GM18505 (cell line): ENCODE measurements at regions not wholly inside any gene's neighbourhood (a gene's known extent, or its start where the extent isn't known, plus 50 kb on each side); places are given as distances from the start of the nearest gene placed in this dataset.
A peak's percentile ranks its signal among the peaks of the same experiment; 100 is the strongest.
"Not testable (repeated sequence)": the region's sequence is repeated elsewhere in the genome, so short reads cannot be mapped to it uniquely, and the experiment has no call there.

Experiments used
- ATAC-seq: cut with Tn5 transposase; IDR thresholded peaks from one replicate; pipeline ENCODE4 v1.9.1; 2021; ENCODE audit not compliant: unreplicated experiment
- POLR2A ChIP-seq: IDR thresholded peaks from 4 replicates; pipeline ENCODE4 v1.6.1; 2011; ENCODE audit warnings: borderline replicate concordance; ENCODE audit not compliant: insufficient read depth, insufficient read length; ENCODE audit errors: extremely low read depth

GRCh38 chr5:161034451-161034850 is 182.4 kb upstream of the ATP10B start:
- no peak for TF ChIP-seq POLR2A
- no peak for ATAC-seq

GRCh38 chr5:161030229-161030628 is 178.2 kb upstream of the ATP10B start:
- TF ChIP-seq POLR2A = no peak
- ATAC-seq = no peak

GRCh38 chr5:161027763-161028162 is 175.8 kb upstream of the ATP10B start:
- TF ChIP-seq POLR2A = no peak
- no peak for ATAC-seq

GRCh38 chr5:161023551-161023950 is 171.5 kb upstream of the ATP10B start:
- no peak for ATAC-seq
- TF ChIP-seq POLR2A = no peak

- TF ChIP-seq POLR2A = no peak
- no peak for ATAC-seq
Measured at GRCh38 chr5:161022151-161022550, 170.1 kb upstream of the ATP10B start.

- TF ChIP-seq POLR2A = no peak
- no peak for ATAC-seq
Measured at GRCh38 chr5:161009817-161010216, 157.8 kb upstream of the ATP10B start.

- no peak for TF ChIP-seq POLR2A
- no peak for ATAC-seq
Measured at GRCh38 chr5:161009194-161009593, 157.2 kb upstream of the ATP10B start.

GRCh38 chr5:161007879-161008278 is 155.9 kb upstream of the ATP10B start:
- ATAC-seq = no peak
- TF ChIP-seq POLR2A = no peak

GRCh38 chr5:161002571-161003074 is 150.6 kb upstream of the ATP10B start:
- no peak for TF ChIP-seq POLR2A
- ATAC-seq = no peak

- TF ChIP-seq POLR2A = no peak
- no peak for ATAC-seq
Measured at GRCh38 chr5:161001604-161002003, 149.6 kb upstream of the ATP10B start.

GRCh38 chr5:161001142-161001541 is 149.1 kb upstream of the ATP10B start:
- not testable (repeated sequence) for ATAC-seq

- no peak for TF ChIP-seq POLR2A
- ATAC-seq = no peak
Measured at GRCh38 chr5:160991205-160991604, 139.2 kb upstream of the ATP10B start.

GRCh38 chr5:160979385-160979784 is 127.4 kb upstream of the ATP10B start:
- no peak for ATAC-seq
- TF ChIP-seq POLR2A = no peak

GRCh38 chr5:160978944-160979343 is 126.9 kb upstream of the ATP10B start:
- TF ChIP-seq POLR2A = no peak
- ATAC-seq = no peak

GRCh38 chr5:160976181-160976580 is 124.2 kb upstream of the ATP10B start:
- TF ChIP-seq POLR2A = no peak
- ATAC-seq = no peak

GRCh38 chr5:160970605-160971191 is 118.7 kb upstream of the ATP10B start:
- TF ChIP-seq POLR2A = no peak
- ATAC-seq = peak; percentile 61

GRCh38 chr5:160969645-160970044 is 117.6 kb upstream of the ATP10B start:
- no peak for TF ChIP-seq POLR2A
- no peak for ATAC-seq
